GM18870 (cell line): ENCODE measurements at regions not wholly inside any gene's neighbourhood (a gene's known extent, or its start where the extent isn't known, plus 50 kb on each side); places are given as distances from the start of the nearest gene placed in this dataset.
A peak's percentile ranks its signal among the peaks of the same experiment; 100 is the strongest.
"Not testable (repeated sequence)": the region's sequence is repeated elsewhere in the genome, so short reads cannot be mapped to it uniquely, and the experiment has no call there.

Source experiments
- ATAC-seq: cut with Tn5 transposase; IDR thresholded peaks from one replicate; pipeline ENCODE4 v1.9.1; 2021; ENCODE audit warnings: moderate library complexity; ENCODE audit not compliant: unreplicated experiment

DNA sequence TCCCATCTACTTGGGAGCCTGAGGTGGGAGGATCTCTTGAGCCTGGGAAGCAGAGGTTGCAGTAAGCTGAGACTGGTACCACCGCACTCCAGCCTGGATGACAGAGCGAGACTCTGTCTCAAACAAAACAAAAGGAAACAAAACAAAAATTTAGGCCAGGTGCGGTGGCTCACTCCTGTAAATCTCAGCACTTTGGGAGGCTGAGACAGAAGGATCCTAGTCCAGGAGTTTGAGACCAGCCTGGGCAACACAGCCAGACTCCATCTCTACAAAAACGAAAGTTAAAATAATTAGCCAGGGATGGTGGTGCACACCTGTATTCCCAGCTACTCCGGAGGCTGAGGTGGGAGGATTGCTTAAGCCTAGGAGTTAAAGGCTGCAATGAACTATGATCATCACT is 183.2 kb upstream of the ZNF217 start:
- no peak for ATAC-seq

DNA sequence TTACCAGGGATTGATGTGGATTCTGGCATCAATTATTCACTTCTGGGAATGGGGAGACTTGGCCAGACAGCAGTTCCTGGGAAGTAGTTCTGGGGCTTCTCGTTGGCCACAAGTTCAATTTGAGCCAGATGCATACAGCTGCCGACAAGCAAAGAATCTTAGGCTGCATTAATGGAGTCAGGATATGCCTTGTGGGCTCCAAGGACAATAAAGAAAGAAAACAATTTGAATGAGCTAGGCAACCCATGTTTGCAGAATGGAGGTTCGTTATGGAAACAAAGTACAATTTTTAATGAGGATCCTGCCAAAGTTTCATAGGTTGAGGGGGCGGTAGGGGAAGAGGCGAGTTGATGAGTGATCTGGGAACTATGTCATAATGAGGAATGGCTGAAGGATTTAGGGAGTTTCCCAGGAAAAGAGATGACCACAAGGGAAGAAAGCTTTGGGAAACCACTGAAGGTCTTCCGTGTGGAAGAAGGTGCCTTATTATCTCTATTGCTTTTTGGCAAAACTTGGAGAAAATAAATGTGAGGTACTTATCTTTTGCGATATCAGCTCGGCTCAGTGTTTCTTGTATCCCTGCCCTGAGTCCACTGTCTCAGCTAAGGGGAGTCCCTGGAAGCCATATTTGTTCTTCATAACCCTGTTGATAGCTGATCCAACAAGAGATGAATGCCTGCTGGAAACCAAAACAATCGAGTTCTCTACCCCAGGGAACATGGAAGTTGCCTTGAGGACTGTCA is 181.0 kb upstream of the ZNF217 start:
- ATAC-seq: no peak

GRCh38 chr20:53773792-53774401 is 180.3 kb upstream of the ZNF217 start:
- ATAC-seq: no peak

GRCh38 chr20:53773066-53773791 is 179.6 kb upstream of the ZNF217 start:
- ATAC-seq: not testable (repeated sequence)

DNA sequence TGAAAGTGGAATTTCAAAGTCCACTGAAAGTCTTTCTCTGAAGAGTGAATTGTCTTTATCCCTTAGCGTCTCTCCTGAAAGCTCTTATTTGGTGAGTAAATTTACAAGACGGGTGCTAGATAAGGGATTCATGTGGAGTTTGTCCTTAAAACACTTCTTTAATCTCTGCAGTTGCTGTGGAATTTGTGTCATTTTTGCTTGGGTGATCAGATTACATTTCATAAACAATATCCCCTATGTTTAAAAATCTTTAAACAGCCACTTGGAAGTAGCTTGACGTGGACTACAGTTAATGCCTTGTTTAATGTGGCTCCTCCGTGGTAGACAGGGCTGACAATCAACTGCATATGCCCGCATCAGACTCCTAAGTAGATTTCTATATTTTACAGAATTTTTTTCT is 175.4 kb upstream of the ZNF217 start:
- no peak for ATAC-seq

- ATAC-seq: no peak
Observed at GRCh38 chr20:53768329-53768728, 174.7 kb upstream of the ZNF217 start.

DNA sequence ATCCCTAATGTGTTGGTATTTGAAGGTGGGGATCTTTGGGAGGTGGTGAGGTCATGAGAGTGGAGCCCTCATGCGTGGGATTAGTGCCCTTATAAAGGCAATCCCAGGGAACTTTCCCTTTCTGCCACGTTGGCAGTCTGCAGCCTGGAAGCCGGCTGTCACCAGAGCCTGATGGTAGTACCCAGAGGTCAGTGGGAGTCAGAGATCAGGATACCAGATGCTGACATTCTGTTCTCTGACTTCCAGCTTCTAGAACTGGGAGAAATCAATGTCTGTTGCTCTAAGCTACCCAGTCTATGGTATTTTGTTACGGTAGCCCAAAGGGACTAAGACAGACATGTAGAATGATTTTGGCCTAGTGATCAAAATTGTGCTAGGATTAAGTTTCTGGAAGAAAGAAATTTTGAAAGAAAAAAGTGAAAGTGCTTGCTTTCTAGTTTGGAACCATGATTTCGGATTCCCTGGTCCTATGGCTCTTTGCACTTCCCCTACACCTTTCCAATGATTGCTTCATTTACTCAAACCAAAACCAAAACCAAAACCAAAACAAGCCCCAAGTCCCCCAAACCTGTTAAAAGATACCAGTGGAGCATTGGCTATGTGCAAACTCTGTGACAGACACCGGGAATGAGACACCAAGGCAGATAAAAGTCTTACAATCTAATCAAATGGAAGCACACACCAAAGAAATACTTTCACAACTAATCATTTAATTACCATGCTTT is 173.7 kb upstream of the ZNF217 start:
- ATAC-seq: peak; percentile 85

DNA sequence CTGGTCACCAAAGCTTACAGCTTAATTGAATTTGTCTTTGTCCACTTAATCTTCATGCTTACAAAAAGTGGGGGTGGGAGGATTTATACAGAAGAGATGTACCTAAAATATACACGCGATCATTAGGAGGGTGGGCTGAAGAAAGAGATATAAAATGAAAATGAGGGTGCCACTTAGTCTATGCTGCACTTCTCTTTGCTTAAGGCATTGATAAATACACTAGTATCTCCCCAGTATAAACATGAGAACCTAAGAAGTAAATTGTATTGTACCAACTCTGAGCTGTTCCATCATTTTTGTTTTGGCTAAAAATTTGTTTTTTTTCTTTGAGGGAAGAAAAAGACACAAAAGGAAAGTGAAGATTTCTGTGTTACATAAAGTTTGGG is 170.8 kb upstream of the ZNF217 start:
- ATAC-seq: no peak

GRCh38 chr20:53763707-53764414 is 170.2 kb upstream of the ZNF217 start:
- ATAC-seq: no peak

DNA sequence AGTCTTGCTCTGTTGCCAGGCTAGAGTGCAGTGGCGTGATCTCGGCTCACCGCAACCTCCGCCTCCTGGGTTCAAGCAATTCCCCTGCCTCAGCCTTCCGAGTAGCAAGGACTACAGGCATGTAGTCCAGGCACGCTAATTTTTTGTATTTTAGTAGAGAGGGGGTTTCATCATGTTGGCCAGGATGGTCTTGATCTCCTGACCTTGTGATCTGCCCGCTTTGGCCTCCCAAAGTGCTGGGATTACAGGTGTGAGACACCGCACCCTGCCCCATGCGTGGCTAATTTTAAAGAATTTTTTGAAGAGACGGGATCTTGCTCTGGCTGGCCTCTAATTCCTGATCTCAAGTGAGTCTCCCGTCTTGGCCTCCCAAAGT is 168.8 kb upstream of the ZNF217 start:
- not testable (repeated sequence) for ATAC-seq

- no peak for ATAC-seq
Observed at GRCh38 chr20:53760025-53760441, 166.4 kb upstream of the ZNF217 start.

- no peak for ATAC-seq
Observed at GRCh38 chr20:53757472-53757913, 163.9 kb upstream of the ZNF217 start.

DNA sequence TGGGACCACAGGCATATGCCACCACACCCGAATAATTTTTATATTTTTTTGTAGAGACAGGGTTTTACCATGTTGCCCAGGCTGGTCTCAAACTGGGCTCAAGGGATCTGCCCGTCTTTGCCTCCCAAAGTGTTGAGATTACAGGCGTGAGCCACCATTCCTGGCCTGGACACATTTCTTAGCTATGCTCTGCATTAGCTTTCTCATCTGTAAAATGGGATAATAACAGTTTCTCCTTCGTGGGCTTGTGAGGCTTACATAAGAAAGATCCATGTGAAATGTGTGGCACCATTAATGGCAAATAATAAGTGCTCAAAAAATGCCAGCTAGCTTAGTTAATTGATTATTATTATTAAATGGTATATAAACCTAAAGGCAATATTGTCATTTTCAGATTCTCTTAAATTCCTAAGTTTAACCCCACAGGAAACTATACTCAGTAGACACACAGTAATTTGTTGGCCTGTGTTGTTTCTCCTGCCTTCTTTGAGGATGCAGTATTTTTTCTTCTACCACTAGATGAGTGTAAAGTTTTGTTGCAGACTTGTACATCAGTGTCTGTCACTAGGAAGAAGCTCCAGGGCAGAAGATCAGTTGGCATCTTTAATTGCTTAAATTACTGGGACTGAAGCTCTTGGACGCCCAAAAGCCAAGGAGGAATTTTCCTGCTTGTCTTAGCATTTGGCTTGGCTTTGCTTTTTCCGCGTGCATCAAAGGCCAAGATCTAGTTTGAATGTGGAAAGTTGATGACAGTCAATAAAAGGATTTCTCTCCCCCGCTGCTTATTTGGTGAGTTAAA is 162.3 kb upstream of the ZNF217 start:
- no peak for ATAC-seq

DNA sequence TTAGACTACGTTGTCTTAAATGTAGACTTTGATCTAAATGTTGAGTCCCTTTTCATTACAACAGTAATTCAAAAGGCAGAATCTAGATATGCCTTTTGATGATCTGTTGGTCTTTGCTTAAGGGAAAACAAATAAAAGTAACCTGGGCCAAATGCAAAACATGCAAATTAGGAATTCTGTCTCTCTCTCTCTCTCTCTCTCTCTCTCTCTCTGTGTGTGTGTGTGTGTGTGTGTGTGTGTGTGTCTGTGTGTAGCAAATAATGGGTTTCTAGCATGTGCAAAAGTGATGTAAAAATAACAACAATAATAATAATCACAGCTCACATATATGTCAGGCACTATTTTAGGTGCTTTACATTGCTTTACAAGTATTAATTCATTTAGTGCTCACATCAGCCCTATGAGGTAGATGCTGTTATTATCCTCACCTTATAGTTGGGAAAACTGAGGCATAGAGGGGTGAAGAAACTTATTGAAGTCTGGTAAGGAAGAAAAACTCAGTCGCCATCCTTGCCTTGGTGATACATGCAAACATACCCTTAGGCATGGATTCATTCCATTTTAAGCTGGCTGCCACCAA is 160.3 kb upstream of the ZNF217 start:
- ATAC-seq: no peak

DNA sequence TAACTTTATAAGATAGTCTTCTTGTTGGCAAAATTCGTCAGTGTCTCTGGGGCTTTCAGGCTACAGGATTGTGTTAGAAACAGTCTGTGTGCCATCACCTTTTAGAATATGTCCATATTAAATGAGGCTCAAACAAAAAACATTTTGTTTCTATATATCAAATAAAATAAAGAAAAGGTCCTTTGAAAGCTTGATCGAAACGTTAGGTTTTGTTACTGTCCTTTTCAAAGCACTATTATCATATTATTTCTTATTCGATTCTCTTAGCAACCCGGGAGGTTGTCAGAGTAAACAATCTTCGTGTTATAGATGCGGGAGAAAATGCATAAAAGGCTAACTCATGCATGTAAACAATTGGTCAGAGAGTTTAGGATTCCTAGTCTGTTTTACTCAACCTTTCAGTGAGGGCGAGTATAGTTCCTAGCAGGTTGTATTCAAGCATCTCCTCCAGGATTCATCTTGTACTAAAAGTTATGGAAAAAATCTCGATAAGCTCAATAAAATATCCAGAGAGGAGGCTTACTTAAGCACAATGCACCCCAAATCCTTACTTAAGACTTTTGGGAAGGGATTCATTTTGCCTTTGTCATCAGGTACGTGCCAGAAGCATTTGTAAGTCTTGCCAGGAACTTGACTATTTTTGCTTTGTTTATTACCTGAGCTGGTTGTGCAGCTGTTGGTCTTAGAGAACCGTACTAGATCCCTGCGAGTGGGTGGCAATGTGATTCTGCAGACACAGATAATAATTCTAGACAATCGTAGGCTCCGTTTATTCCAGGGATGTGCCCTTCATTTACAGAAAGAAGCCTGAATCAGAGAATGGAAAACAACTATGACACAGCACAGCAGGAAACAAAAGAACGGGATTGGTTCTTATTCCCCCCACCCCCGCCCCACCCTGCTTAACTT is 159.6 kb upstream of the ZNF217 start:
- no peak for ATAC-seq

DNA sequence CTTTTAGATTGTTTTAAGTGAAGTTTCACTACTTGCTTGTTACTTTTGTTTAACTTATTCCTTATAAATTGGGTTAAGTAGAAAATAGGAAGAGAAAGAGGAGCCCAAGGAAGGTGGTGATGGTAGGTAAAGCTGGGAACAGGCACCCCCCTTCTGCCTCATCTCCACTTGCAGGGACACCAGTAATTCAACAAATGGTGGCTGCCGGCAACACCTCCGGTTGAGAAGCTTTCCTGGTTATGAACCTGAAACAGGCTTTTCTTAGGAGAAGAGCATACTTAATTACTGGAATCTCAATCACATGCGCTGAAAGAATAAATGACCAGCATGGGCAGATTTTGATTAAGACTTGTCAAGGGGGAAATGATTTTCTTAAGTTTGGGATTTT is 158.9 kb upstream of the ZNF217 start:
- no peak for ATAC-seq

DNA sequence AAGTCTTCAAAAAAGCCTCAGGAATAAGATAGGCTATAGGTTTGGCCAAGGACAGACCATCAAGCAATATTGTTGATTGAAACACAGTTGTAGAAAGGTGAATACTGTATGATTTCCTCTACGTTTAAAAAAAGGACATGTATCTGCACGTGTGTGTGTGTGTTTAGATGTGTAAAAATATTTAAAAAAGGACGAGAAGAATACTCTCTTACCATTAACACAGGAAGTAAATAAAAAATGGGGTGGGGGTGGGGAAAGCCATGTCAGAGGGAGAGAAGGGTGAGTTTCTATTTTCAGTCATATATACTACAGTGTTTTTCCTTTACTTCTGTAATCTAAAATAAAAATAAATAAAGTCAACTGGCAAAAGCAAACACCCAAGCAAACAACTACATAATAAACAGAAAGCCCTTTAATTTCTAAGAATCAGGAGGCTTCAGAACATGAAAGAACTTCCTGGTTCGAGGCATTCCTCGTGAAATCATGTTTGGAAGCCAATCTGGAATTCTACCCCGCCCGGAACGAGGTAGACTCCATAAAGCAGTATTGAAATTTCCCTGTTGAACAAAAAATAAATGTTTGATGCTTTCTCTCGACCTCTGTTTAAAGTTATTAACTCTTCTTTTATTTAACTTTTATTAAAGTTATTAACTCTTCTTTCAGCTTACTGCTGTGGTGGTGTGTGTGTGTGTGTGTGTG is 158.1 kb upstream of the ZNF217 start:
- no peak for ATAC-seq
